ENCODE measurements at regions not wholly inside any gene's neighbourhood (a gene's known extent, or its start where the extent isn't known, plus 50 kb on each side); places are given as distances from the start of the nearest gene placed in this dataset.

DNA sequence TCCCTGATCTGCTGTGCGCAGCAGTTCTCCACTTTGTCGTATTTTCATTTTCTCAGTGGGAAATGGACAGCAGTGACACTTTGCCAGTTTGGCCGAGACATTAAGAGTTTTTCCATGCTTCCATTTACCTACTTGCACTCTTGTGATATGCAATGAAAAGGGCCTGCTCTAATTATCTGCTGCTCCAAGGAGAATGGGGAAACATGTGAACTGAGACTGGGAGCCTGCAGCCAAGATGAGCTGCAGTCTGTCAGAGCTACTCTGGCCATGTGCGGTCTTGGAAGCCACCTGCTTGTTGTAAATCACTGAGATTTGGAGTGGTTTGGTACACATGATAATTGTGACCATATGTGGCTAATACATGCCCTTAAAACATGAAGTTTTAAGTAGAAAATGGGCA, 586.6 kb upstream of the POT1 start:
- TF ChIP-seq, protein P1, sequence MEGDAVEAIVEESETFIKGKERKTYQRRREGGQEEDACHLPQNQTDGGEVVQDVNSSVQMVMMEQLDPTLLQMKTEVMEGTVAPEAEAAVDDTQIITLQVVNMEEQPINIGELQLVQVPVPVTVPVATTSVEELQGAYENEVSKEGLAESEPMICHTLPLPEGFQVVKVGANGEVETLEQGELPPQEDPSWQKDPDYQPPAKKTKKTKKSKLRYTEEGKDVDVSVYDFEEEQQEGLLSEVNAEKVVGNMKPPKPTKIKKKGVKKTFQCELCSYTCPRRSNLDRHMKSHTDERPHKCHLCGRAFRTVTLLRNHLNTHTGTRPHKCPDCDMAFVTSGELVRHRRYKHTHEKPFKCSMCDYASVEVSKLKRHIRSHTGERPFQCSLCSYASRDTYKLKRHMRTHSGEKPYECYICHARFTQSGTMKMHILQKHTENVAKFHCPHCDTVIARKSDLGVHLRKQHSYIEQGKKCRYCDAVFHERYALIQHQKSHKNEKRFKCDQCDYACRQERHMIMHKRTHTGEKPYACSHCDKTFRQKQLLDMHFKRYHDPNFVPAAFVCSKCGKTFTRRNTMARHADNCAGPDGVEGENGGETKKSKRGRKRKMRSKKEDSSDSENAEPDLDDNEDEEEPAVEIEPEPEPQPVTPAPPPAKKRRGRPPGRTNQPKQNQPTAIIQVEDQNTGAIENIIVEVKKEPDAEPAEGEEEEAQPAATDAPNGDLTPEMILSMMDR (IDR thresholded peaks at IDR 0.05; ENCODE audit: poor library complexity), result no peak
- TF ChIP-seq EZH2phosphoT487 (IDR thresholded peaks at IDR 0.05; ENCODE audit: low read depth, severe bottlenecking, unreplicated experiment), result no peak

Measured in hepatocyte (in vitro differentiated cells).